RCC 7860 (cell line): ENCODE measurements at regions not wholly inside any gene's neighbourhood (a gene's known extent, or its start where the extent isn't known, plus 50 kb on each side); places are given as distances from the start of the nearest gene placed in this dataset.
"Not testable (repeated sequence)": the region's sequence is repeated elsewhere in the genome, so short reads cannot be mapped to it uniquely, and the experiment has no call there.

Source experiments
- DNase-seq: peaks from one replicate; pipeline ENCODE4 v3.0.0-alpha.2; 2015; ENCODE audit warnings: low spot score
- FAIRE-seq: peaks from 2 replicates; lab custom pipeline; 2012; peaks lifted over from hg19 to GRCh38; lab: Jason Lieb, UNC

DNA sequence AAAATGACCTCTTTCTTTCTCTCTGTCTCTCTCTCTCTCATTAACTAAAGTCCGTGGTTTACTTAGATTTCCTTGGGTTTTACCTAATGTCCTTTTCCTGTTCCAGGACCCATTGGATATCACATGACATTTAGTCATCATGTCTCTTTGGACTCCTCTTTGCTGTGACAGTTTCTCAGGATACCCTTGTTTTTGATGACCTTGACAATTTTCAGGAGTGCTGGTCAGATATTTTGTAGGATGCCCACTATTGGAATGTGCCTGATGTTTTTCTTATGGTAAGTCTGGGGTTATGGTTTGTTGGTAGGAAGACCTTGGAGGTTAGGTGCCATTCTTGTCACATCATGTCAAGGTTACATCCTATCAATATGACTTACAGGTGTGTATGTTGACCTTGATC, 199.2 kb upstream of the HTR1E start:
- DNase-seq (no peak), FAIRE-seq (no peak)

DNA sequence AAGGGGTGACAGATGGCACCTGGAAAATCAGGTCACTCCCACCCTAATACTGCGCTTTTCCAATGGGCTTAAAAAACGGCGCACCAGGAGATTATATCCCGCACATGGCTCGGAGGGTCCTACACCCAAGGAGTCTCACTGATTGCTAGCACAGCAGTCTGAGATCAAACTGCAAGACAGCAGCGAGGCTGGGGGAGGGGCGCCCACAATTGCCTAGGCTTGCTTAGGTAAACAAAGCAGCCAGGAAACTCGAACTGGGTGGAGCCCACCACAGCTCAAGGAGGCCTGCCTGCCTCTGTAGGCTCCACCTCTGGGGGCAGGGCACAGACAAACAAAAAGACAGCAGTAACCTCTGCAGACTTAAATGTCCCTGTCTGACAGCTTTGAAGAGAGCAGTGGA, 205.7 kb upstream of the HTR1E start:
- FAIRE-seq, DNase-seq: not testable (repeated sequence)

DNA sequence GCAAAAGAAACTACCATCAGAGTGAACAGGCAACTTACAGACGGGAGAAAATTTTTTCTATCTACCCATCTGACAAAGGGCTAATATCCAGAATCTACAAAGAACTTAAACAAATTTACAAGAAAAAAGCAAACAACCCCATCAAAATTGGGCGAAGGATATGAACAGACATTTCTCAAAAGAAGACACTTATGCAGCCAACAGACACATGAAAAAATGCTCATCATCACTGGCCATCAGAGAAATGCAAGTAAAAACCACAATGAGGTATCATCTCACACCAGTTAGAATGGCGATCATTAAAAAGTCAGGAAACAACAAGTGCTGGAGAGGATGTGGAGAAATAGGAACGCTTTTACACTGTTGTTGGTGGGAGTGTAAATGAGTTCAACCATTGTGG, 206.6 kb upstream of the HTR1E start:
- not testable (repeated sequence) for DNase-seq, FAIRE-seq

DNA sequence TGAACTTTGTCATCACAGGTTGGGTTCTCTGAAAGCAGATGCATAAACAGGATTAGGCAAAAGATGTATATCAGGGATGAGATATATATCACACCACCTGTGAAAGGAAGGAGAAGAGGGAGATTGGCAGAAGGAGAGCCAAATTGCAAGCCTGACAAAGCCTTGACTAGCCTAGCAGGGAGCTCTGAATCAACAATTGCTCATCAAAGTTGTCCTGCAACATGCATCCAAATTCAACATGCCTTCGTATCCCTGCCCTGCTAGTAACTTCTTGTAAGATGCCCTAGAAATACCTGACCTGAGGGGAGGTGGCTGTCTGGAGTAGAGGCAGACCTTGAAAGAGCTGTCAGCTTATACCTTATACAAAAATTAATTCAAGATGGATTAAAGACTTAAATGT, 207.1 kb upstream of the HTR1E start:
- FAIRE-seq = no peak

DNA sequence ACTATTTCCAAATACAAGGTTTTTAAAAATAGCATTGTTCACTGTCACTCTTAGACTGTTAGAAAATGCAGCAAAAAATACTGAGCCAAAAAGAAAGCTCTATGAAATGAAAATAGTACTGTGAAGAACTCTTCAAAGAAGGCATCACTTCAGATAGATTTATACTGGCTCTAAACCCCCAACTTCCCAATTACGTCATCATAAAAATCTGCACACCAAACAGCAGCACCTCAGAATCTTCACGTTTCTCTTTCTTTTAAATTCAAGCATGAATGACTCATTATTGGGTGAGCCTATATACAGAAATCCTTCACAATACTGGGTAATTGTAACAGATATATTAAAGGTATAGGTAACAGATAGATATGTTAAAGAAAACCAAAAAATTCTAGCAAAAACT, 208.4 kb upstream of the HTR1E start:
- no peak for DNase-seq

More for the DNA sequence above, 207.1 kb upstream of the HTR1E start:
- DNase-seq = no peak

DNA sequence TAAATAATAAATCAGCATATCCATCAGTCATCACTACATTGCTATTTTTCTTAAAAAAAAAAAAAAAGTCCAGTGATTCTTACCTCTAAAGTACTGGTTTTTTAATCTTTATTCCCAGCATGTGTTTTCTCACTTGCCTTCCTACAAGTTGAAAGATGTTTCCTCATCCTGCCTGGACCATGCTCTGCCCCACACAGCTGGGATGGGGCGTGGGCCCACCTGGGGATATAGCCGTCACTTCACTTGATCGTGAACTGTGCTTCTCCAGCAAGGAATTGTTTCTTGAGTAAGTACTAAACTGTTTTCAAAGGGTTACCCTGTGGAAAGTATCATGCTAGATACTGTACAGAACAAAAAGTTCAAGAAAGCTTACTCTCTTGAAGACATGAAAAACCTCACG, 212.6 kb upstream of the HTR1E start:
- FAIRE-seq = no peak
- DNase-seq = no peak

More for the DNA sequence above, 208.4 kb upstream of the HTR1E start:
- FAIRE-seq = no peak

DNA sequence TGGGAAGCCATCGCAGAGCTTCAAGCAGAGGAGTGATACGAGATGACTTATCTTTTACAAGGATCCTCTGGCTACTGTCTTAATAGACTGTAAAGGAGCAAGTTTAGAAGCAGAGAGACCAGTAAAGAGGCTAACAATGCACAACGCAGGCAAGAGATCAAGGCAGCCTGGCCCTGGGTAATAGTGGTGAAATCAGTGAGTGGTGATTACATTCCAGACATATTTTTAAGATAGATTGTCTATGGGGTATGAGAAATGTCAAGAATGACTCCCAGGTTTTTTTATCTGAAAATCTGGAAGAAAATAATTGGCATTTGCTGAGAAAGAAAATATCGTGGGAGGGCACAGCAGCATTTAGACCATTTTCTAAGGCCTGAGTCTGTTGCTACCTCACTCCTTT, 213.6 kb upstream of the HTR1E start:
- DNase-seq (no peak), FAIRE-seq (no peak)

DNA sequence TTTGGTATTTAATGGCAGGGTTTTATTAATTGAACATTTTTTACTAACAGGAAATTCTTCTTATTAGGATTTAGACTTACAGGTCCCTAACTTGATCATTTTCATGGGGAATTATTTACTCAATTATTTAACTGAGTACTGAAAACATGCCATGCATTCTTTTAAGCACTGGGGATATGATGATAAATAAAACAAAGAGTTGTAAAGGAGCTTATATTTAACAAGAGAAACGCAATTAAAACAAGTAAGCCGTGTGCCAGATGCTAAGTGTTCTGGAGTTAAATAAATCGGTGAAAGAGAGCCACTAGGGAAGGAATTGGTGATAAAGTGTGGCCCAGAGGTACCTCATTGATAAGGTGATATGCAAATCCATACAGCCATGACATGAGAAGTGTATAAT, 214.2 kb upstream of the HTR1E start:
- FAIRE-seq = no peak
- no peak for DNase-seq

DNA sequence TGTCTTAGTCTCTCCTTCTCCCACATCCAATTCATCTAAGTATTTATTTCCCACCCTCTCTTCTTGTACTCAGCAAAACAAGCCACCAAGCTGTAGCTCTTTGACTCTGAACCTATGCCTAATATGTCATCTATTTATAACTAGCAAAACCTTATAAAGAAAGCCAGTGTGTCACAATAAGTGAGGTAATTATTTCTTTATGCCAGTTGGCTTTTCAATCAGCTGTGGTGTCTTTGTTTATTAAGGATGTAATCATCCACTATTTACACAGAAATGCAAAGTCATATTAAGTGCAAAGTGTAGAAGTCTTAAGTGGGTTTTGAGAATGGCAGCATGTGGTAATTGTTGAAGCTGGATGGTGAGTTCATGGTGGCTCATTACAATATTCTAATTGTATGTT, 215.2 kb upstream of the HTR1E start:
- DNase-seq (no peak), FAIRE-seq (no peak)

DNA sequence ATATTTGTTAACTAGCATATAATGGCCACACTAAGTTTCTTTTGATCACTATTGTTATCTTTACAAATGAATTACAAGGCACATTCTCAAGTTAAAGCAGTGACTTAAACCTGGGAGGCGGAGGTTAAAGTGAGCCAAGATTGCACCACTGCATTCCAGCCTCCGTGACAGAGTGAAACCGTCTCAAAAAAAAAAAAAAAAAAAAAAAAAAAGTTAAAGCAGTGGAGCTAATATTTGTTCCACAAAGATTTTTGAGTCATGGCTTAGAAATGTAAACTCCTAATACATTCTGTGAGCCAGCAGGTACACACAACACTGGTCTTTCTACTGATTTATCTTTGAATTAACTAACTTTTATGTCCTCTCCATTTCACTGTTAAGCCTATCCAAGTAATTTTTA, 221.7 kb upstream of the HTR1E start:
- no peak for DNase-seq
- FAIRE-seq = no peak

DNA sequence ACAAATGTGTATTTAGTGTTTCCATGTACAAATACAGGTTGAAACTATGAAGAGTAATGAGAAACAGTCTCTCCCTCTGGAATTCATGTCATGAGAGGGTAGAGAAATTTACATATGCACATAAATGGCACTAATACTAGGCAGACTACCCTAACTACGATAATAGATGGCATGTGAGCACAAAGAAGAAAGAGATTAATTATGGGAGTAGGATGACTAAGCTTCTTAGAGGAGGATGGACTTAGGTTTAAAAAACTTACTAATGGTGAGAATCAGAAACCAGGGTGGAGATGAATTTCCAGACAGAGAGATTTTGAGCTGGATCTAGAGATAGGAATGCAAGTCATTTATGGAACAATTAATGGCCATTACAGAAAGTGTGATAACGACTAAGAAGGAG, 225.3 kb upstream of the HTR1E start:
- FAIRE-seq = no peak
- DNase-seq = no peak

DNA sequence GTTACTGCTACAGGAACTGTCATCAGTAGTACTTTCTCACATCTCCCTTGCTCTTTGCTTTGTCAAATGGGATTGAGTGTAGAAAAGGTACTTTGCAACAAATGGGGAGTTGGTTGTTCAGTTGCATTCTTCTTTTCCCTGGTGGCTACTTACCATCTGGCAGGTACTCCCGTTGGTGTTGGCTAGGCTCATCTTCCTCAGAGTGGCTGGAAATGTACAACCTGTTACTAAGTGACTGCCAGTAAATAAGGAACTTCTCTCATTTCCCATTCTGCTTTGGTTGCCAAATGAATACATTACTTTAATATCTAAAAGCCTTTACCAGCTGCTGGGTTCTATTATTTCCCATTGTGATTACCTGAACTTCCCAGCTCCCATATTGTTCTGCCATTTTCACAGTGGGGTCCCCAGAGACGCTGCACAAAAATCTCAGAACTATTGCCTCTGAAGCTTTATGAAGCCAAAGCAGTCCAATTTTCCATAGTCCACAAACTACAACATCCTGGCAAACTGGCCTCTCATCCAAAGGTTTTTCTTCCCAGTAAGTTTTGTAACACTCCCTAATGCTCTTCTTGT, 229.7 kb upstream of the HTR1E start:
- no peak for FAIRE-seq
- DNase-seq = no peak

DNA sequence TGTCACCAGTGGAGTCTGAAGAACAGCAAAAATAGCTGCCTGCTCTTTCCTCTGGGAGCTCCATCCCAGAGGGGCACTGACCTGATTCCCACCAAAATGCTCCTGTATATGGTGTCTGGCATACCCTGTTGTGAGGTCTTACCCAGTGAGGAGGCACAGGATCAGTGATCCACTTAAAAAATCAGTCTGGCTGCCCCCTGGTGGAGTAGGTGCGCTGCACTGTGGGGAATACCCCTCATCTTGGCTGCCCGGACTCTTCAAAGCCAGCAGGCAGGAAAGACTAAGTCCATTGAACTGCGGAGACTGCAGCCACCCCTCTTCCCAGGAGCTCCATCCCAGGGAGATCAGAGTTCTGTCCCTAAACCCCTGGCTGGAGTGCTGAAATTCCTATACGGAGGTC, 230.9 kb upstream of the HTR1E start:
- FAIRE-seq (no peak), DNase-seq (no peak)

DNA sequence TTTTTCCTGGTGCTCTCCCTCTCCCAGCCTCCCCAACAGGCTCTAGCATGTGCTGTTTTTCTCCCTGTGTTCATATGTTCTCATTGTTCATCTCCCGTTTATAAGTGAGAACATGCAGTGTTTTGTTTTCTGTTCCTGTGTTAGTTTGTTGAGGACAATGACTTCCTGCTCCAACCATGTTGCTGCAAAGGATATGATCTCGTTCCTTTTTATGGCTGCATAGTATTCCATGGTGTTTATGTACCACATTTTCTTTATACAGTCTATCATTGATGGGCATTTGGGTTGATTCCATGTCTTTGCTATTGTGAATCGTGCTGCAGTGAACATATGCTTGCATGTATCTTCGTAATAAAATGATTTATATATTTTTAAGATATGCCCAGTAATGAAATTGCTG, 236.1 kb upstream of the HTR1E start:
- FAIRE-seq = not testable (repeated sequence)

DNA sequence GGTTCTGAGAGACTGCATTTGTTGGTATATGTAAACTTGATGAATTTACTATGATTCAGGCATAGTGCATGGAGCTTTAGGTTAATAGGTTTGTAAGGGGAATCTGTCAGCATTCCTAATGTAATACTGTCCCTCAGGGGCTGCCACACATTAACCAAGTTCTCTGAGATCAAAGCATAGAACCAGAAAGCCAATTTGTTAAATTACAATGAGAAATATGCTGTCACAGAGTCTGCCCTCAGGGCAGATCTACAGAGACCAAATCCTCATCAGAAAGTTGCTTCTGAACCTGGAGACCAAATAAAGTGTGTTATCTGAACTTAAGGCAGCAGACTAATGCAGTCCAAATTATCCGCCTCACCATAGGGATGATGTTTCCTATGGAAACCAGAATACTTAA, 250.8 kb upstream of the HTR1E start:
- FAIRE-seq (no peak), DNase-seq (no peak)

More for the DNA sequence above, 236.1 kb upstream of the HTR1E start:
- not testable (repeated sequence) for DNase-seq

DNA sequence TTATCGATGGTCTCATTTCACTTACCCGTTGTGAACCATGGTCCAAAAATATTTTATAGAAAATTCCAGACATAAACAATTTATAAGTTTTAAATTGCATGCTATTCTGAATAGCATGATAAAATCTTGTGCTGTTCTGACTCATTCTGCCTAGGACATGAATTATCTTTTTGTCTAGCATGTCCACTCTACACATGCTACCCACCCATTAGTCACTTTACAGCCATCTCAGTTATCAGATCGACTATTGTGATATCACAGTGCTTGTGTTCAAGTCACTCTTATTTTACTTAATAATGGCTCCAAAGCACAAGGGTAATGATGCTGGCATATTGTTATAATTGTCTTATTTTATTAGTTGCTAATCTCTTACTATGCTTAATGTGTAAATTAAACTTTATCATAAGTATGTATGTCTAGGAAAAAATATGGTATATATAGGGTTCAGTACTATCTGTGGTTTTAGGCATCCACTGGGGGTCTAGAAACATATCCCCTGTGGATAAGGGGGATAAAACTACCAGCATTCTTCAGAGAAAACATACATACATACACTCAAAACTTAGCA, 252.0 kb upstream of the HTR1E start:
- DNase-seq (no peak), FAIRE-seq (no peak)

DNA sequence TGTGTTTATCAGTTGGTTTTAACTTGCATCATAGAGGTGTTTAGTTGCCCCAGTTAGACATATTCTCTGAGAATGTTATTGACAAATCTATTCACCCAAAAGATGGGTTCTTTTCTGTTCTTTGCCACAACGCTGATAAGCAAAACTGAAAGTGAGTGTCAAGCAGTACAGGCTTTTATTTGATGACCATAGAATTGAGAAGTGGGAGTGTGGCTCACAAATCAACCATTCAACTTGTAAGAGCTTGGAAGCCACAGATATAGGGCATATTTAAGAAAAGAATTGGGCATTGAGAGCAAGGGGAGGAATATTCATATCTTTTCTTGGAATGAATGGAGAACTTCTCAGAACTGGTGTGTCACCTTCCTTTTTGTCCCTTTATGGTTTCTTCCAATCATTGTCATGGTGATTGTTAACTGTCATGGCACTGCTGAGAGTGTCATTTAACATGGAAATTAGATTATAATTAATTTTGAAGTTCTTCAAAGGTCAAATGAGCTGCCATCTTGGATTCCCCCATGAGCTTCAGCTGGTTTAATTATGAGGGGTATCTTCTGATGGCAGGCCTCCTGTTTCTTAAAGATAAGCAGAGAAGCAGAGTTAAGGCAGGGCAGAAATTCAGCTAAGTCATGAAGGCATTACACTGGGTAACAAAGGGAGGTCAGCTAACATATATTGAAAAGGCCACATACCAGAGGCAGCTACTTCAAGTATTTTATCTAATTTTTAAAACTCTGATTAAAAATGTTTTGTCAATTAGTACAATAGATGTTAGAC, 254.0 kb upstream of the HTR1E start:
- FAIRE-seq = no peak

DNA sequence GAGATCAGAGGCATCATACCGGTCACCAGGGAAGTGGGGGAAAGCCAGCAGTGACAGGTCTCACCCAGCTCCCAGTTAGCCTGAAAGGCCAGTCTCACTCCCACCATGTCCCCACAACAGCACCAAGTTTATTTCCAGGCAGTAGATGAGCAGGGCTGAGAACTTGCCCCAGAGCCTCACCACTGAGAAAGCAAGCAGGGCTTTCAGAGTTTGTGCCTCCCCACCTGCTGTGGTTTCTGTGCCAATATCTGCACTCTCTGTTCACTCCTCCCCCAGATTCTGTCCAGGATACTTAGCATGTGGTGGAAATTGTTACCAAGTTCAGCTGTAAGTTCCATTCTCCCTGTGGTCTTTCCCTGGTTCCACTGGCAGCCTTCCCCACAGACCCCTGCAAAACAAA, 255.0 kb upstream of the HTR1E start:
- FAIRE-seq = no peak

More for the DNA sequence above, 254.0 kb upstream of the HTR1E start:
- DNase-seq = no peak

DNA sequence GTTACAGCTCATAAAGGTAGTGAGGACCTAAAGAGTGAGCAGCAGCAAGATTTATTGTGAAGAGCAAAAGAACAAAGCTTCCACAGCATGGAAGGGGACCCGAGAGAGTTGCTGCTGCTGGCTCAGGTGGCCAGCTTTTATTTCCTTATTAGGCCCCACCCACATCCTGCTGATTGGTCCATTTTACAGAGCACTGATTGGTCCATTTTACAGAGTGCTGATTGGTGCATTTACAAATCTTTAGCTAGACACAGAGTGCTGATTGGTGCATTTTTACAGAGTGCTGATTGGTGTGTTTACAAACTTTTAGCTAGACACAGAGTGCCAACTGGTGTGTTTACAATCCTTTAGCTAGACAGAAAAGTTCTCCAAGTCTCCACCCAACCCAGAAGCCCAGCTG, 256.2 kb upstream of the HTR1E start:
- not testable (repeated sequence) for DNase-seq, FAIRE-seq

More for the DNA sequence above, 255.0 kb upstream of the HTR1E start:
- no peak for DNase-seq

DNA sequence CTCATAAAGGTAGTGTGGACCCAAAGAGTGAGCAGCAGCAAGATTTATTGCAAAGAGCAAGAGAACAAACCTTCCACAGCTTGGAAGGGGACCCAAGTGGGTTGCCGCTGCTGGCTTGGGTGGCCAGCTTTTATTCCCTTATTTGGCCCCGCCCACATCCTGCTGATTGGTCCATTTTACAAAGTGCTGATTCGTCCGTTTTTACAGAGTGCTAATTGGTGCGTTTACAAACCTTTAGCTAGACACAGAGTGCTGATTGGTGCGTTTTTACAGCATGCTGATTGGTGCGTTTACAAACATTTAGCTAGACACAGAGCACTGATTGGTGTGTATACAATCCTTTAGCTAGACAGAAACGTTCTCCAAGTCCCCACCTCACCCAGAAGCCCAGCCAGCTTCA, 265.2 kb upstream of the HTR1E start:
- not testable (repeated sequence) for FAIRE-seq, DNase-seq

DNA sequence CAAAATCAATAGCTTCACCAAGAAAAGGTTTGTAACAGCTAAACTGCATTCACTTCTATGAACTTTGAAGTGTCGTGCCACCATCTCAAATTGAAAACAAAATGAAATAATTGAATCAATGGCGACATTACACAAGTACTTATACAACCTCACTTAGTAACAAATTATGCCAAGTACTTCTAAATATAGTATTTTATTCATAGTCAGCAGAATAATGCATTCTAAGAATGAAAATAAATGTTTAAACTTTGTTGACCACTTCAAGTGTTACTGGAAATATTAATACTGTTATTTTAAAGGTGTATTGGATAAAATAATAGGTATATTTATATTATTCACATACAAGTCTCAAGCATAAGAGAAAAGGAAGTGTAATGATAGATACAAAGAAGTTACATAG, 280.1 kb upstream of the HTR1E start:
- DNase-seq (no peak), FAIRE-seq (no peak)

DNA sequence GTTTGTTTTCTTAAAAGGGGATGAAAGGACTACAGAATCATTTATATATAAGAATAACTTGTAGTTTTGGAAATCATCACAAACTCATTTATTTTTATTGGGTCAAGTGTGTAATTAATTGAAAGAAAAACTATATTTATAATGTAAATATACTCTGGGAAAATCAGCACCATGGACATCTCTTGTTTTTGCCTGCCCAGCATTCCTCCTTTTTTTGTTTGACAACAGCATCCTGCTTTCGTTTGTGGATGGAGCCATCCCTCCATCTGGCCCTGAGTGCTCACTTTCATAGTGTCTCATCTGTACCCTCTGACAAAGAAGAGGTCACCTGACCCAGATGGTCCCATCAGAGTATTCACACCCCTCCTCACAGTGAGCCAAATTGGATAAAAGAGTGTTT, 308.2 kb upstream of the HTR1E start:
- FAIRE-seq = no peak
- no peak for DNase-seq
